ENCODE measurements at regions not wholly inside any gene's neighbourhood (a gene's known extent, or its start where the extent isn't known, plus 50 kb on each side); places are given as distances from the start of the nearest gene placed in this dataset.

- peak; percentile 46; the same call in 1 of the 2 replicates for TF ChIP-seq ARID5B (CRISPR knock-in tag; IDR thresholded peaks at IDR 0.05)
- peak; percentile 26; the same call in 1 of the 2 replicates for TF ChIP-seq KDM3A (CRISPR knock-in tag; IDR thresholded peaks at IDR 0.05; ENCODE audit: low read depth)
- 0 out of 4 replicates have a peak, but pooled peaks of 1 of the 2 experiments have one; percentile 14 for TF ChIP-seq HMGXB4 (CRISPR knock-in tag; IDR thresholded peaks at IDR 0.05; ENCODE audit: borderline replicate concordance in 1 of 2, low read depth in 1 of 2)
- TF ChIP-seq STAG1 (CRISPR knock-in tag; IDR thresholded peaks at IDR 0.05), result peak; percentile 89
- 0 out of 2 replicates have a peak, but pooled peaks have one; percentile 23 for TF ChIP-seq SALL1 (CRISPR knock-in tag; IDR thresholded peaks at IDR 0.05)
- peak; percentile 42; the same call in 1 of the 2 replicates for TF ChIP-seq HMGXB3 (CRISPR knock-in tag; IDR thresholded peaks at IDR 0.05; ENCODE audit: borderline replicate concordance)
- no peak for TF ChIP-seq CSRNP2 (CRISPR knock-in tag; conservative IDR thresholded peaks at IDR 0.05; ENCODE audit: low read depth)
- TF ChIP-seq PHF21A (CRISPR knock-in tag; IDR thresholded peaks at IDR 0.05), result no peak
- TF ChIP-seq ELF4 (CRISPR knock-in tag; IDR thresholded peaks at IDR 0.05; ENCODE audit: borderline replicate concordance), result no peak
- TF ChIP-seq ZBTB33 (CRISPR knock-in tag; IDR thresholded peaks at IDR 0.05), result 0 out of 2 replicates have a peak, but pooled peaks have one; percentile 14
- peak; percentile 28; the same call in 1 of the 2 replicates for TF ChIP-seq FOSL2 (CRISPR knock-in tag; IDR thresholded peaks at IDR 0.05)
- no peak for TF ChIP-seq TAF1 (CRISPR knock-in tag; IDR thresholded peaks at IDR 0.05)
- TF ChIP-seq NFYB (CRISPR knock-in tag; IDR thresholded peaks at IDR 0.05), result 0 out of 2 replicates have a peak, but pooled peaks have one; percentile 19
- peak; percentile 6; the same call in 1 of the 2 replicates for TF ChIP-seq FOXA3 (CRISPR knock-in tag; IDR thresholded peaks at IDR 0.05)
- no peak for TF ChIP-seq ZBTB7A (CRISPR knock-in tag; IDR thresholded peaks at IDR 0.05)
Observed at GRCh38 chr14:65222440-65222858, 120.1 kb upstream of the MAX start (continued).
